Bronchial epithelial cell (primary cell): ENCODE measurements at regions not wholly inside any gene's neighbourhood (a gene's known extent, or its start where the extent isn't known, plus 50 kb on each side); places are given as distances from the start of the nearest gene placed in this dataset.
"Not testable (repeated sequence)": the region's sequence is repeated elsewhere in the genome, so short reads cannot be mapped to it uniquely, and the experiment has no call there.

Source experiments
- DNase-seq: peaks from one replicate; pipeline ENCODE4 v3.0.0-alpha.2; 2010; ENCODE audit warnings: low read depth
- FAIRE-seq: peaks from 2 replicates; lab custom pipeline; 2011; peaks lifted over from hg19 to GRCh38; lab: Jason Lieb, UNC
- H3K27me3 ChIP-seq: 2 replicates; pipeline ENCODE4 v1.5.1; 2011; ENCODE audit warnings: low read length; ENCODE audit not compliant: control insufficient read depth, insufficient read depth
- H3K36me3 ChIP-seq: 2 replicates; pipeline ENCODE4 v1.5.1; 2011; ENCODE audit warnings: low read length; ENCODE audit not compliant: control insufficient read depth, insufficient read depth
- H3K4me3 ChIP-seq: 2 replicates; pipeline ENCODE4 v1.5.1; 2011; ENCODE audit warnings: mild to moderate bottlenecking, low read depth, low read length, control low read depth
- TF ChIP-seq, protein P1 (sequence below): IDR thresholded peaks from 2 replicates; pipeline ENCODE4 v1.5.1; 2011; ENCODE audit warnings: mild to moderate bottlenecking, moderate library complexity, low read length, control low read depth, inconsistent platforms; ENCODE audit not compliant: insufficient read depth, severe bottlenecking

DNA sequence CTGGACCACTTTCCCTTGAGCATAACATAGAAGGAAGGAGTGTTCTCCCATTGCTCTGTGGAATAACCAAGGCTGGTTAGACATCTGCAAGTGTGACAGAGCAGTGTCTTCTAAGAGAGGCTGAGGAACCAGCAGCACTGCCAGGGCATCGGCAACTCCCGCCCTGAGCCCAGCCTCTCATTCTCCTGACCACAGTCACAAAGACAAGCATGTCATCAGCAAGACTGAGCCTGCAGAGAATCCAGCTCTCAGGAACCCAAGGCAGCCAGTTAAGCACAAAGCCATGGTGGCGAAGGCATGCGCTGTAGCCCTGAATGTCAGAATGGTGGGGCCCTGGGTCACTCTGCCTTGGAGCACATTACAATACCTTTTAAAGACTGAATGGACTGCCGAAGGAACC is 253.9 kb downstream of the AGTPBP1 start:
- no peaks in the 10 kb centered on the region for H3K36me3 ChIP-seq
- DNase-seq: peak; percentile 51
- H3K4me3 ChIP-seq: no peak overlapping the region
- TF ChIP-seq, protein P1, sequence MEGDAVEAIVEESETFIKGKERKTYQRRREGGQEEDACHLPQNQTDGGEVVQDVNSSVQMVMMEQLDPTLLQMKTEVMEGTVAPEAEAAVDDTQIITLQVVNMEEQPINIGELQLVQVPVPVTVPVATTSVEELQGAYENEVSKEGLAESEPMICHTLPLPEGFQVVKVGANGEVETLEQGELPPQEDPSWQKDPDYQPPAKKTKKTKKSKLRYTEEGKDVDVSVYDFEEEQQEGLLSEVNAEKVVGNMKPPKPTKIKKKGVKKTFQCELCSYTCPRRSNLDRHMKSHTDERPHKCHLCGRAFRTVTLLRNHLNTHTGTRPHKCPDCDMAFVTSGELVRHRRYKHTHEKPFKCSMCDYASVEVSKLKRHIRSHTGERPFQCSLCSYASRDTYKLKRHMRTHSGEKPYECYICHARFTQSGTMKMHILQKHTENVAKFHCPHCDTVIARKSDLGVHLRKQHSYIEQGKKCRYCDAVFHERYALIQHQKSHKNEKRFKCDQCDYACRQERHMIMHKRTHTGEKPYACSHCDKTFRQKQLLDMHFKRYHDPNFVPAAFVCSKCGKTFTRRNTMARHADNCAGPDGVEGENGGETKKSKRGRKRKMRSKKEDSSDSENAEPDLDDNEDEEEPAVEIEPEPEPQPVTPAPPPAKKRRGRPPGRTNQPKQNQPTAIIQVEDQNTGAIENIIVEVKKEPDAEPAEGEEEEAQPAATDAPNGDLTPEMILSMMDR: no peak
- no peak for FAIRE-seq
- H3K27me3 ChIP-seq: peaks cover 2% of the 10 kb centered on the region

DNA sequence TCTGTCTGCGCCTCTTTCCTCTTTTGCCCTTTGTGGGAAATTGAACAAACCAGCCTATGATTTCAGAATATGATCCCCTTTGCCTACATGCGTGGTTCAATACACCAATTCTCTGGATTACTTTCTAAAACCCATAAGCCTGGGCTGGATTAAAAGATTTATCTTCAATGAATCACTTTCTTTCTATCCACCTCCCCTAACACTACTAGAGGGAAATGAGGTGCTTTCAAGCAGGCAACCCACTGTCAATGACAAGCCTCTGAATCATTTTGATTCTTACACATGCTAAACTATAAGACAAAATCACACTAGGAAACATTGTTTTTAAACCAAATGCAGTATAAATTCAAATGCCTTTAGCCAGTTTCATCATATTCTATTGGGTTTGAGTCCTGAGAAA is 257.5 kb downstream of the AGTPBP1 start:
- TF ChIP-seq, protein P1: no peak
- DNase-seq (peak; percentile 44), FAIRE-seq (no peak)
- Histone ChIP-seq H3K4me3 (no peak overlapping the region), H3K27me3 (peaks cover 2% of the 10 kb centered on the region), H3K36me3 (no peaks in the 10 kb centered on the region)

DNA sequence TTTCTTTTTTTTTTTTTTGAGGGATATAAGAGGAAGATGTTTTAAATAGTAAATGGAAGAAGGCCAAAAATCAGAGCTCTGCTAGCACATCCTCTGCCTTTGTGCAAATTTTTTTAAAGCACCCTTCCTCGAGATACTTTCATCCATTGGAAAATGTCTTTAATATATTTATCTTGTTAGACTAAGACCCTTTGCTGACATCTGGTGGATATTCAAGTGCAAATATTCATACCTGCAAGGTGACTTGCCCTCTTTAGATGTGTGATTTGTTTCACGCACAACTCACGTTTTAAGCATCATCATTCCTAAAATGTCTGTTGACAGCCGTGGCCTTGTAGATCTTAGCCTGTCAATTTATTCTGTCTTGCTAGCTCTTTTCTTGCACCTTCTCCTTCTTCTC is 258.5 kb downstream of the AGTPBP1 start:
- FAIRE-seq: no peak

DNA sequence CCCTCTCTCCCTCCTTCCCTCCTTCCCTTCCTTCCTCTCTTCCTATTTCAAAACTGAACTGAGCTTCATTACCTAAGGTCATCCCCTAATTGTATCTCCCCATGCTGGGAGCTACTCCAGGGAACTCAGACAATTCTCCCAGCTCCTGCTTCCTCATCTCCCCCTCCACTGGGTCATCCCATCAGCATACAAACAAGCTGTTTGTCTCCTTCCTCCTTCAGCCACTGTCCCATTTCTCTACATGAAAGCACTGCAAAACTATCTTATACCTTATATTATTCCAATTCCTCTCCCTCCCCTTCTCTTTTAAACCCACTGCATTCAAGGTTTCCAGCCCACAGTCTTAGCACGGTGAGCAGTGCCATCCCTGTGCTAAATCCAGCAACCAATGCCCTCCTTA is 262.4 kb downstream of the AGTPBP1 start:
- Histone ChIP-seq H3K27me3 (no peaks in the 10 kb centered on the region), H3K36me3 (no peaks in the 10 kb centered on the region), H3K4me3 (no peak overlapping the region)
- no peak for FAIRE-seq
- TF ChIP-seq, protein P1: no peak
- DNase-seq: no peak

More for the DNA sequence above, 258.5 kb downstream of the AGTPBP1 start:
- TF ChIP-seq, protein P1: no peak
- H3K4me3 ChIP-seq: no peak overlapping the region
- peaks cover 2% of the 10 kb centered on the region for H3K27me3 ChIP-seq
- H3K36me3 ChIP-seq: no peaks in the 10 kb centered on the region
- peak; percentile 7 for DNase-seq

DNA sequence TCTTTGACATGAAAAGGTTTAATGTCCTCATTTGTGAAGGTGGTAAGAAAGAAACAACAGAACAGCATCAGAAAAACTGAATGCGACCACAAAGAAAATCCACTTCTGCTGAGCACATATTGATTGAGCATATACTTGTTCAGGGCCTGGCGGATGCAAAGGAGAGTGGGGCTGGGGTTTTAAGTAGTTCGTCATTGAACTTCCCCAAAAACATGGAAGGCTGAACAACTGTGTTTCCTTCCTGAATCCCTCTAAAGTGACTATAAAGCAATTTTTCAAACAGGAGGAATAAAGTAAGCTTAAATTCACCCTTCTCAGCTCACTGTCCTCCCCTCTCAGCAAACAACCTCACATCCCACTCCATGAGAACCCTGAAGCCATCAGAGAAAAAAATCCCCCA is 262.9 kb downstream of the AGTPBP1 start:
- no peak for DNase-seq
- H3K36me3 ChIP-seq: no peaks in the 10 kb centered on the region
- TF ChIP-seq, protein P1: no peak
- no peaks in the 10 kb centered on the region for H3K27me3 ChIP-seq
- FAIRE-seq: no peak
- no peak overlapping the region for H3K4me3 ChIP-seq

DNA sequence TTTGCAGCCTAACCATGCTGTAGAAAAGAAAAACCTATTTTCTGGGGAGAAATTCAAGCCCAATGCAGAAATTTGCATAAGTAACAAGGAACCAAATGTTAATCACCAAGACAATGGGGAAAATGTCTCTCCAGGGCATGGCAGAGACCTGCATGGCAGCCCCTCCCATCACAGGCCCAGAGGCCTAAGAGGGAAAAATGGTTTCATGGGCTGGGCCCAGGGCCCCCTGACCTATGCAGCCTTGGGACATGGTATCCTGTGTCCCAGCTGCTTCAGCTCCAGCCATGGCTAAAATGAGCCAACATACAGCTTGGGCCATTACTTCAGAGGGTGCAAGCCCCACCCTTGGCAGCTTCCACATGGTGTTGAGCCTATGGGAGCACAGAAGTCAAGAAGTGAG is 266.9 kb downstream of the AGTPBP1 start:
- not testable (repeated sequence) for H3K4me3 ChIP-seq, FAIRE-seq, H3K36me3 ChIP-seq, H3K27me3 ChIP-seq, DNase-seq
